Right renal cortex interstitium (tissue), 3 donors: ENCODE measurements at regions not wholly inside any gene's neighbourhood (a gene's known extent, or its start where the extent isn't known, plus 50 kb on each side); places are given as distances from the start of the nearest gene placed in this dataset.

ENCODE experiments used
- DNase-seq, 3 donors: peaks; one replicate each; pipeline ENCODE4 v3.0.0-alpha.2; 2013; ENCODE audit warnings: low read depth in 3 of 3, low spot score in 2 of 3

DNA sequence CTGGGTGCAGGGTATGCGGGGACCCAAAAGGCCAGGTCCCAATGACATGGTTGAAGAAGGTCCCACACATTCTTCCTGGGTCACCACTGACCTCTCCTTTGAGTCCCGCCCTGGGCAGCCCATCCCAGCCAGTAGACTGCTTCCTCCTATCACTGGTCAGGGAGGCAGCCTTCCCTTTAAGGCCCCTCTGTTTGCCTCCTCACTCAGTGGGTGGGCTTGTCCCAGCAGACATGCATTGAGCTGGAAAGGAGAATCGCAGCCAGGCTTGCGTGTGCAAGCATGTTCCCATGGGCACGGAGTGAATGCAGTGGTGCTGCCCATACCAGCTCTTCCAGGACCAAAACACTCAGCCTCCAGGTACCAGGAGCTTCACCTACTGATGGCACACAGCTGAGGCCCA is 162.4 kb upstream of the SYT13 start:
- DNase-seq, result no peak

DNA sequence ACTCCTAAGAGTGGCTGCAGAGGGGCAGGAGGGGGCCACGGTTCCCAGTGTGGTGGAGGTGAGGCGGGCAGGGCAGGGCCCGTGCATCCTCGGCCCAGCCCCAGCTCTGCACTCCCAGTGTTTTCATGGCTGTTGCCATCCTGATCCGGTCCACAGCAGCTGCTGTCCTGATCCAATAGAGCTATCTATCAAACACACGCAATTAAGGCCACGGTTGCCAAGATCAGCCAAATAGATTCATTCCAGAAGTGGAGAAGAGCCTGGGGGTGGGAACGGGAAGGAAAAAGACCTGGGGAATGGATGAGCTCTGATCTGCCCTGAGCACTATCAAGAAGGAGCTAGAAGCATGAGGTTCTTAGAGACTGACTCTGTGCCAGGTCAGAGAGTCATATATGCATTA is 160.9 kb upstream of the SYT13 start:
- DNase-seq, result no peak

GRCh38 chr11:45446434-45446833 is 160.3 kb upstream of the SYT13 start:
- DNase-seq, result no peak

GRCh38 chr11:45444796-45445195 is 158.7 kb upstream of the SYT13 start:
- DNase-seq, result no peak

GRCh38 chr11:45440111-45440510 is 154.0 kb upstream of the SYT13 start:
- no peak for DNase-seq

DNA sequence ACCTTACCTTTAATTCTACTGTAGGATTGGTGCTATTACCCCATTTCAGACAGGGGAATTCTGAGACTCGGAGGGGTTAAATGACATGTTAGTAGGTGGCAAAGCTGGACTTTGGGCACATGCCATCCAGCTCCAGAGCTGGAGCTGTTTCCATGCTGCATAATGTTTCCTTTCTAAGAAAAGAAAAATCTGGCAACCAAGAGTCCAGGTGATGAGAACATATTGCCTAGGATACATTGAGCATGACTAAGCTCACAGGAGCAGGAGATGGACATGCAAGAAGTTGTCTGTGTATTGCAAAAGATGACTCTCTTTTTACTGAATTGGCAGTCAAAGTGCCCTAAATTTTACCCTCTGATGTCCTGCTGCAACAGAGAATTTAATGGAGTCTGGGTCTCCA is 150.8 kb upstream of the SYT13 start:
- no peak for DNase-seq

GRCh38 chr11:45436118-45436517 is 150.0 kb upstream of the SYT13 start:
- no peak for DNase-seq

DNA sequence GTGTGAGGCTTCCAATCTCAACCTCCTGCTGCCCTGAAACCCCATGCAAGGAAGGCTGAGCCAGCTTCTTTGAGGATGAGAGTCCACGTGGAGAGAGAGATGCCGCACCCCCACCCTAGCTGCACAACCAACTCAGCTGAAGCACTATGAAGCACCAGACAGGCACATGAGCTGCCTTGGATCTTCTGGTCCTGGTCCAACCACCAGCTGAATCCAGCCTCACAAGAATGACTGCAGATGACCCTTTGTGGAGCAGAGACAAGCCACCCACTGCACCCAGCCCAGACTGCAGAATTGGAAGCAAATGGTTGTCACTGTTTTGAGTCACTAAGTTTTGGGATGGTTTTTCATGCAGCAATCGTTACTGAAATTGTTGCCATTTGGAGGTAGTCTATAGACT is 149.6 kb upstream of the SYT13 start:
- DNase-seq, result no peak

GRCh38 chr11:45432910-45433309 is 146.8 kb upstream of the SYT13 start:
- DNase-seq, result no peak

DNA sequence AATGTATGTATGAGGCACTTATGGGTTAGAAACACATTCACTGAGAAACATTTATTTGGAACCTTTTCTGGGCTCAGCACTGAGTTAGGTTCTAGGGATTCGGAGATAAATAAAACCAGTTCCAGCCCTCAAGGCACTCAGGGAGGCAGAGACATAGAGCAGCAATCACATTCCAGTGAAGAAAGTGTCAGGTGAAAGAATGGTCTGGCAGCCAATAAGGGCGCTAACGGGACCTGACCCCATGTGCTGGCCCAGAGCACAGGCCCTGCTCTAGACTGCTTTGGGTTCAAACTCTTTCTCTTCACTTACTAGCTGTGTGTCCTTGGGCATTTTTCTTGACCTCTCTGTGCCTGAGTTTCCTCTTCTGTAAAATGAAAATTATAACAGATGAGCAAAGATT is 146.0 kb upstream of the SYT13 start:
- no peak for DNase-seq

GRCh38 chr11:45431046-45432018 is 145.2 kb upstream of the SYT13 start:
- no peak for DNase-seq

GRCh38 chr11:45430361-45430760 is 144.2 kb upstream of the SYT13 start:
- no peak for DNase-seq

DNA sequence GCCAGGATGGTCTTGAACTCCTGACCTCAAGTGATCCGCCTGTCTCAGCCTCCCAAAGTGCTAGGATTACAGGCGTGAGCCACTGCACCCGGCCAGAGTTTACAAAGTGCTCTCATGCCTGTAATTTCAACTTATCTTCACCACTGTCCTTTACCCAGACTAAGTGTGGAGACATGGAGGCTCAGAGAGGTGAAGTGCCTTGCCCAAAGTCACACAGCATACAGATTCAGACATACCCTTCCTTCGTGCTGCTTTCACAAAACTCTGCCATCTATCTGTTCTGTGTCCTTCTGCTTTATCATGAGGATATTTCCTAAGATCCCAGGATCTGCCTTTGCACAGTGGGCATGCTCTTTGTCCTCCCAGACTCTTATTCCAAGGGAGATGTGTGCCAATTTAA is 143.6 kb upstream of the SYT13 start:
- no peak for DNase-seq

DNA sequence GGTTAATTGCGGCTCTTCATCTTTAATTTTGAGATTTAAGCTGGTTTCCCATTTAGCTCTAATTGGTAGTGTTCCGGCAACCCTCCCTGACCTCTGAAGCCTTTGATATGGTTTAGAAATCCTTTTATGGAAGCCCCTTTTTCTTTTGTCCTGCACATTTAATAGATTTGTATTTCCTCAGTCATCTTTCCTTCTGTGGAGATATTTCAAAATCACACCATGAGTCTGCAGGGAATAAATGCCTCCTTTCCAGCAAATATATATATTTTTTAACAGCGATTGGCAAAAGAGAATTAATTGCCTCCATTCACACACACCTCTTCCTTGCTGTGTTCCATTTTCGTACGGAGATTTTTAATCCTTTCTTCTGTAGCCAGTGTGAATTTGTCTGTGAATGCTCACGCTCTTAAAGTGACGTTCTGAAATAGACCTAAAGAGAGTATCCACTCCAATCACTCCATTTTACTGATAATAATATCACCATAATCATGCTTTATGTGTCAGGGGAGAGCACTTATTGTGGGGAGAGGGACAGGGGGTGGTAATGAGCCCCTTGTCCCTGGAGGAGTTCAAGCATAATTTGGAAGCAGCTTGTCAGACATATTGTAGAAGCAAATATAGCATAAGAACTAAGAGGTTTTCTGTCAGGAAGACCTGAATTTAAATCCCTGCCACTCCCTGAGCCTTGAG is 142.5 kb upstream of the SYT13 start:
- no peak for DNase-seq

- no peak for DNase-seq
Observed at GRCh38 chr11:45428116-45428515, 142.0 kb upstream of the SYT13 start.

GRCh38 chr11:45424411-45425180 is 138.5 kb upstream of the SYT13 start:
- DNase-seq, result no peak

DNA sequence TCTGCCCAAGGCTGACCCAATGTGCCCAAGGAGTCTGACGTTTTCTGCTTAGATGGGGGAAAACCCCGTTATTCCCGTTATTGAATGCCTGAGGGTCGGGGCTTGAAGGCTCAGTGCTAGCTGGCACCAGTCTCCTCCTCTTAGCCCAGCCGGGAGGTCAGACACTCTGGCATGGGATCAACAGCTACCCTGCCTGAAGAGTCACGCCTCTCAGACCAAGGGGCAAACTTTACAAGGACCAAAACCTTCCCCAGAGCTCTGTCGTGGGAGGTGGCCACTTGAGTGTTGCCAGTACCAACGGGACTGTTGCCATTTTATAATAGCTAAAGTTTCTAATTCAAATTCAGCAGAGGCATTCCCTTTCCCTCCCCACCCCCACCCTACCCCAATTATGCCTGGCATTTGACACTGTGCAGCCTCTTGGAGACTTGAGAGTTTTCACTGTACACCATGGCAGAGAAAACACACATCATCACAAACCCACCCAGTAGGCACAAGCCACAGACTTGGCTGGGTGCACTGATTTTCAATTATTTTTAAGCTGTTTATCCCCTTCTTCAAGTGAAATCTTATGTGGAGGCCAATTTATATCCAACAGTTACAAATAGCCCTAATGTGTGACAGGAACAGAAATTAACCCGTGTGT is 137.5 kb upstream of the SYT13 start:
- DNase-seq, result no peak

GRCh38 chr11:45423036-45423435 is 136.9 kb upstream of the SYT13 start:
- DNase-seq, result no peak

DNA sequence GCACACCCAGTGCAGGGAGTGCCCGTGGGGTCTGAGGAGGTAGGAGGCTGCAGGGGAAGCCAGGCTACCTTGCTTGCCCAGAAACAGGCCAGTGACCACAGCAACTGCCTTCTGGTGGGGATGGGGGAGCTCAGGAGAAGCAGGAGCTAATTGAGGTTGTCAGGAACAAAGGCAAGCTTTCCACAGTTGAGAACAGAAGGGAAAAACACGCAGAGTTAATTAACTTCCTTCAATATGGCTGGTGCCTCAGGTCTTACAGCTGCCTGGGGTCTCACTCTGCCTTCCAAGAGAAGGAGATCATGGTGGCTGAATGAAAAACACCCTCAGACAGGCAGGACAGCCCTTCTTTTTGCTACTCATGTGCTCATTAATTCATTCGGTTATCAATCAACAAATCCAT is 127.9 kb upstream of the SYT13 start:
- DNase-seq, result no peak

DNA sequence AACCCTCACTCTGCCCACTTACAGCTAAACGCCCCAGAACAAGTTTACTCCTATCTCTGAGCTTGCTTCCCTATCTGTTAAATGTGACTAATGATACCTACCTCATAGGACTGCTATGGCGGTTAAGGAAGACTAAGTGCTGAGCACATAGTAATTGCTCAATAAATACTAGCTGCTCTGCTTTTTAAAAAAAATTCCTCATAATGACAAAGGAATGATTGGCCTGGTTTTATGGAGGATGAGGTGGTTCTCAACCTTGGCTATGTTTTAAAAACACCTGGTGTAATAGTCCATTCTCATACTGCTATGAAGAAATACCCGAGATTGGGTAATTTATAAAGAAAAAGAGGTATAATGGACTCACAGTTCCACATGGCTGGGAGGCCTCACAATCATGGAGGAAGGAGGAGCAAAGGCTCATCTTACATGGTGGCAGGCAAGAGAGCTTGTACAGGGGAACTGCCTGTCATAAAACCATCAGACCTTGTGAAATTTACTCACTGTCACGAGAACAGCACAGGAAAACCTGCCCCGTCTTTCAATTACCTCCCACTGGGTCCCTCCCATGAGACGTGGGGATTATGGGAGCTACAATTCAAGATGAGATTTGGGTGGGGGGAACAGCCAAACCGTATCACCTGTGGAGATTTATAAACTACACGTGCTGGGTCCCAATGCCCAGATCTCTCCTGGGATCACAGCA is 127.2 kb upstream of the SYT13 start:
- DNase-seq, result peak in 1 of 3 donors; percentile 35
